Mesothelial cell of epicardium (in vitro differentiated cells): ENCODE measurements at regions not wholly inside any gene's neighbourhood (a gene's known extent, or its start where the extent isn't known, plus 50 kb on each side); places are given as distances from the start of the nearest gene placed in this dataset.

ENCODE experiments used
- DNase-seq, 2 experiments: peaks; one replicate each; pipeline ENCODE4 v3.0.0; 2021; ENCODE audit warnings: low spot score in 2 of 2; ENCODE audit not compliant: unreplicated experiment in 2 of 2
- H3K27ac Mint-ChIP-seq: 2 replicates; pipeline ENCODE4 v1.8.0; 2021; ENCODE audit warnings: mixed read lengths
- H3K27me3 Mint-ChIP-seq: 2 replicates; pipeline ENCODE4 v1.8.0; 2021; ENCODE audit warnings: low read depth, mixed read lengths
- H3K36me3 Mint-ChIP-seq: 2 replicates; pipeline ENCODE4 v1.8.0; 2021; ENCODE audit warnings: mixed read lengths
- H3K4me1 Mint-ChIP-seq: 2 replicates; pipeline ENCODE4 v1.8.0; 2021; ENCODE audit warnings: mixed read lengths
- H3K4me3 Mint-ChIP-seq: 2 replicates; pipeline ENCODE4 v1.8.0; 2021; ENCODE audit warnings: mild to moderate bottlenecking, moderate library complexity, mixed read lengths
- H3K9me3 Mint-ChIP-seq: 2 replicates; pipeline ENCODE4 v1.8.0; 2021; ENCODE audit warnings: mixed read lengths
- CTCF ChIP-seq: fragments of 200-600 bp; sonication (generic); IDR thresholded peaks from one replicate; pipeline ENCODE4 v1.5.0; 2021; ENCODE audit warnings: antibody characterized with exemption; ENCODE audit not compliant: unreplicated experiment

GRCh38 chr9:90972057-90972456, 170.4 kb downstream of the SYK start:
- DNase-seq = no peak
- H3K27me3 Mint-ChIP-seq = no peaks in the 10 kb centered on the region
- H3K27ac Mint-ChIP-seq = no peak overlapping the region
- no peak overlapping the region for H3K4me3 Mint-ChIP-seq
- TF ChIP-seq CTCF = no peak
- no peaks in the 10 kb centered on the region for H3K36me3 Mint-ChIP-seq
- peaks cover 22% of the 10 kb centered on the region for H3K4me1 Mint-ChIP-seq
- no peaks in the 10 kb centered on the region for H3K9me3 Mint-ChIP-seq

GRCh38 chr9:90974016-90974415, 172.4 kb downstream of the SYK start:
- Mint-ChIP-seq H3K4me1 (peaks cover 15% of the 10 kb centered on the region), H3K4me3 (no peak overlapping the region), H3K27ac (no peak overlapping the region), H3K27me3 (no peaks in the 10 kb centered on the region), H3K36me3 (no peaks in the 10 kb centered on the region), H3K9me3 (no peaks in the 10 kb centered on the region)
- no peak for DNase-seq
- TF ChIP-seq CTCF = no peak

GRCh38 chr9:90974643-90975245, 173.1 kb downstream of the SYK start:
- DNase-seq = no peak
- H3K4me1 Mint-ChIP-seq = peaks cover 15% of the 10 kb centered on the region
- TF ChIP-seq CTCF = no peak
- no peaks in the 10 kb centered on the region for H3K36me3 Mint-ChIP-seq
- H3K27ac Mint-ChIP-seq = no peak overlapping the region
- H3K9me3 Mint-ChIP-seq = no peaks in the 10 kb centered on the region
- no peak overlapping the region for H3K4me3 Mint-ChIP-seq
- no peaks in the 10 kb centered on the region for H3K27me3 Mint-ChIP-seq

- Mint-ChIP-seq H3K9me3 (no peaks in the 10 kb centered on the region), H3K27ac (no peak overlapping the region), H3K4me1 (peaks cover 15% of the 10 kb centered on the region), H3K36me3 (no peaks in the 10 kb centered on the region), H3K27me3 (no peaks in the 10 kb centered on the region), H3K4me3 (no peak overlapping the region)
- DNase-seq = no peak
- no peak for TF ChIP-seq CTCF
Measured at GRCh38 chr9:90975781-90976538, 174.3 kb downstream of the SYK start.

GRCh38 chr9:90979138-90979551, 177.5 kb downstream of the SYK start:
- no peak overlapping the region for H3K4me3 Mint-ChIP-seq
- H3K27me3 Mint-ChIP-seq = no peaks in the 10 kb centered on the region
- no peaks in the 10 kb centered on the region for H3K36me3 Mint-ChIP-seq
- peaks cover 2% of the 10 kb centered on the region for H3K4me1 Mint-ChIP-seq
- no peaks in the 10 kb centered on the region for H3K9me3 Mint-ChIP-seq
- H3K27ac Mint-ChIP-seq = no peak overlapping the region
- no peak for DNase-seq
- TF ChIP-seq CTCF = no peak
